WERI-Rb-1 (cell line): ENCODE measurements at regions not wholly inside any gene's neighbourhood (a gene's known extent, or its start where the extent isn't known, plus 50 kb on each side); places are given as distances from the start of the nearest gene placed in this dataset.

Experiments used
- DNase-seq: peaks from one replicate; pipeline ENCODE4 v3.0.0-alpha.2; 2020
- H3K27ac ChIP-seq: fragments of 250-450 bp; sonication (Bioruptor Pico); 2 replicates; pipeline ENCODE4 v1.5.1; 2020; ENCODE audit warnings: mild to moderate bottlenecking, moderate library complexity
- H3K27me3 ChIP-seq: fragments of 250-450 bp; sonication (Bioruptor Pico); 2 replicates; pipeline ENCODE4 v1.5.1; 2021; ENCODE audit warnings: mild to moderate bottlenecking, low read depth, moderate library complexity; ENCODE audit not compliant: insufficient read depth, severe bottlenecking
- H3K36me3 ChIP-seq: fragments of 250-450 bp; sonication (Bioruptor Pico); 2 replicates; pipeline ENCODE4 v1.5.1; 2020; ENCODE audit warnings: mild to moderate bottlenecking, moderate library complexity
- H3K4me3 ChIP-seq: 2 replicates; pipeline ENCODE4 v1.5.1; 2011; ENCODE audit warnings: low read depth, mild to moderate bottlenecking, control low read depth, low read length
- H3K9me3 ChIP-seq: fragments of 250-450 bp; sonication (Bioruptor Pico); 2 replicates; pipeline ENCODE4 v1.5.1; 2021; ENCODE audit warnings: mild to moderate bottlenecking, moderate library complexity; ENCODE audit not compliant: severe bottlenecking
- CTCF ChIP-seq: IDR thresholded peaks from 2 replicates; pipeline ENCODE4 v1.5.1; 2011; ENCODE audit warnings: low read depth, mild to moderate bottlenecking, control low read depth, inconsistent platforms, low read length

DNA sequence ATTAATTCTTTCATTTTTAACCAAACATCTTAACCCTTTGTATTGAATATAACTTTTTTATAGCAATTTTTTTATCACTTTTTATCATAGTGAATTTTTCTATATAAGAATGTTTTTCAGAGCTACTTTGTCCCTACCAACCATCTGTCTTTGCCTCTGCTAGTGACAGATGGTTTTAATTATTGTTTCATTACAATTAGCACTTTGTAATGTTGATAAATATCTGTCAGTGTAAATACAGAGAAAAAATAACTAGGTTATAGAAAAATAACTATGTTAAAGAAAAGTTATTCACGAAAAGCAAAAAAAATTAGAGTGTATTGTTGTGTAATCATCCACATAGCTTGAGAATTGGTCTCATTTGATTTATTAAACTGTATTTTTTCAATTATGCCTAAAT, 91.0 kb upstream of the CDH19 start:
- Histone ChIP-seq H3K4me3 (no peak overlapping the region), H3K27ac (no peak overlapping the region), H3K9me3 (no peaks in the 10 kb centered on the region), H3K27me3 (no peaks in the 10 kb centered on the region), H3K36me3 (no peaks in the 10 kb centered on the region)
- no peak for DNase-seq
- TF ChIP-seq CTCF: no peak

GRCh38 chr18:66687635-66688034, 83.7 kb upstream of the CDH19 start:
- no peak for DNase-seq
- Histone ChIP-seq H3K9me3 (no peaks in the 10 kb centered on the region), H3K36me3 (no peaks in the 10 kb centered on the region), H3K4me3 (no peak overlapping the region), H3K27me3 (no peaks in the 10 kb centered on the region), H3K27ac (no peak overlapping the region)
- TF ChIP-seq CTCF: no peak

- no peaks in the 10 kb centered on the region for H3K27me3 ChIP-seq
- peak overlapping the region; percentile 41 for H3K4me3 ChIP-seq
- no peaks in the 10 kb centered on the region for H3K36me3 ChIP-seq
- TF ChIP-seq CTCF: no peak
- DNase-seq: no peak
- H3K9me3 ChIP-seq: no peaks in the 10 kb centered on the region
- no peak overlapping the region for H3K27ac ChIP-seq
These were observed 79.0 kb upstream of the CDH19 start for GRCh38 chr18:66682855-66683322.

- Histone ChIP-seq H3K27ac (no peak overlapping the region), H3K4me3 (no peak overlapping the region), H3K36me3 (no peaks in the 10 kb centered on the region), H3K27me3 (no peaks in the 10 kb centered on the region), H3K9me3 (no peaks in the 10 kb centered on the region)
- no peak for TF ChIP-seq CTCF
- DNase-seq: no peak
These were observed 72.8 kb upstream of the CDH19 start for GRCh38 chr18:66676699-66677098.

DNA sequence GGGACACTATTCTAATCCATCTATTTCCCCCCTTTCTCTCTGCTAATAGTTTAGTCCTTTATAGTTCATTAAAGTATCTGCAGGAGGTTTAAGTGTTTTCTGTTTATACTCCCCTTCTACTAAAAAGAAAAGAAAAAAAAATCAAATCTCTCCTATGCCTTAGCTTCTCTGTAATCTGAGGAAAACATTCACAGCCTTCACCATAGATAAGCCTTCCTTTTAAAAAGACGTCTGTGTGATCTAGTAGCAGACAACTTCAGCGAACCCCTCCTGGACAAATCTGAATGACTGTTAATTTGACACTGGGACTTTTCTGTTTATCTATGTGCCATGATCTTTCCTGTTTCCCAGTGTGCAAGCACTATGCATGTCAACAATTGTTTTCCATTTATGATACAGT, 70.4 kb upstream of the CDH19 start:
- no peak overlapping the region for H3K27ac ChIP-seq
- DNase-seq: no peak
- H3K36me3 ChIP-seq: no peaks in the 10 kb centered on the region
- no peaks in the 10 kb centered on the region for H3K27me3 ChIP-seq
- H3K9me3 ChIP-seq: no peaks in the 10 kb centered on the region
- no peak for TF ChIP-seq CTCF
- no peak overlapping the region for H3K4me3 ChIP-seq

DNA sequence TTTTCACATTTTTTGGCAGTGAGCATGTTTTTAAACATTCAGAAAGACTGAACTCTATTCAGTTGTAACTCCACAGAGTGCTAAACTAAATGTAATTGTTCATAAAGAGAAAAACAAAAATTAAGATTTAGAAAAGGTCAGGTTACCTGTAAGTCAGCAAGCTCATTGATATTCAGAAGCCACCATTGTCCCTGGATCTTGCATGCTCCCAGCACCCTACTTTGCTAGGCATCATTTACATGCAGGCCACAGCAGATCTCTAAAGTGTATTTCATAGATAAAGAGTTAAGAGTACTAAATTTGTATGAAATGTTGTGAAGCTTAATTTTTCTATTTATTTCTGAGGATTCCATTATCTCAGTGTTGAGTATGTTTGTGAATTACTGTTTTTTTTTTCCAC, 64.8 kb upstream of the CDH19 start:
- no peak overlapping the region for H3K4me3 ChIP-seq
- H3K36me3 ChIP-seq: no peaks in the 10 kb centered on the region
- DNase-seq: no peak
- H3K27me3 ChIP-seq: no peaks in the 10 kb centered on the region
- no peak for TF ChIP-seq CTCF
- no peaks in the 10 kb centered on the region for H3K9me3 ChIP-seq
- no peak overlapping the region for H3K27ac ChIP-seq
